OCI-M2 (cell line): ENCODE measurements at regions not wholly inside any gene's neighbourhood (a gene's known extent, or its start where the extent isn't known, plus 50 kb on each side); places are given as distances from the start of the nearest gene placed in this dataset.
"Not testable (repeated sequence)": the region's sequence is repeated elsewhere in the genome, so short reads cannot be mapped to it uniquely, and the experiment has no call there.

ENCODE experiments used
- DNase-seq: peaks from one replicate; lab custom pipeline; 2025; ENCODE audit not compliant: unreplicated experiment; lab: John Stamatoyannopoulos, UW

DNA sequence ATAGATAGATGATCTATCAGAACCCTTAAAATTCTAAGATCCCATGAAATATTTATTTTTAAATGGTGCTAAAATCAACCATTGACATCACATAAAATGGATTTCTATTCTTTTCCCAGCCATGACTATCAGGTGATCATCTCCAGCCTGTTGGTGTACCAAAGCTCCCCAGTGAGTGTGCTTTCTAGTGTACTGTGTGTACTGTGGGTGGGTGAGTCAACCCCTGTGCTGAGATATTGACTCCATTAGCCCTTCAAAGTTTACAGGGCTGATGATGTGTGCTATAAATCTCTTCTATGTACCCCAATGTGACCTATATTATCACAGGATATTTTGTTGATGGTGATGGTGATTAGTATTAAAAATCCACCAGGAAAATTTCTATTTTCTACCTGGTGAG lies 344.6 kb downstream of the MMUT start:
- no peak for DNase-seq

DNA sequence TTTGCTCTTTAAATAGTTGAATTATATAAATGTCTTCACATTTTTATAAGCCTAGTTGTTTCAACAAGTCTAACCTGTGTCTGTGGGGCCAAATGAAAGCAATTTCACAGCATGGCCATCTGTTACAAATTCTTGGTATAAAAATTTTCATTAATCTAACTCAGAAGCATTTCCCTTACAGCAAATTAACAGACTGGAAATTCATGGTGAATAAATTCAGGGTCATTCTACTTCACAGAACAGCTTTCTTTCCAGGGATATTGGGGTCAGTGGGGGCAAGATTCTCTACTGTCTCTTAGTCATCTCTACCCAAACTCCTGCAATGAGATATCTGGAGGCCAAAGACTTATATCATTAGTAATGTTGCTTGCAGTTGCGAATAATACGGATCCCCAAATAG lies 352.1 kb downstream of the MMUT start:
- no peak for DNase-seq

DNA sequence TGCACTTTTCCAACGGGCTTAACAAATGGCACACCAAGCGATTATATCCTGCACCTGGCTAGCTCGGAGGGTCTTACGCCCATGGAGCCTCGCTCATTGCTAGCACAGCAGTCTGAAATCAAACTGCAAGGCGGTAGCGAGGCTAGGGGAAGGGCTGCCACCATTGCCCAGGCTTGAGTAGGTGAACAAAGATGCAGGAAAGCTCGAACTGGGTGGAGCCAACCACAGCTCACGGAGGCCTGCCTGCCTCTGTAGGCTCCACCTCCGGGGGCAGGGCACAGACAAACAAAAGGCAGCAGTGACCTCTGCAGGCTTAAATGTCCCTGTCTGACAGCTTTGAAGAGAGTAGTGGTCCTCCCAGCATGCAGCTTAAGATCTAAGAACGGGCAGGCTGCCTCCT lies 365.4 kb downstream of the MMUT start:
- not testable (repeated sequence) for DNase-seq

DNA sequence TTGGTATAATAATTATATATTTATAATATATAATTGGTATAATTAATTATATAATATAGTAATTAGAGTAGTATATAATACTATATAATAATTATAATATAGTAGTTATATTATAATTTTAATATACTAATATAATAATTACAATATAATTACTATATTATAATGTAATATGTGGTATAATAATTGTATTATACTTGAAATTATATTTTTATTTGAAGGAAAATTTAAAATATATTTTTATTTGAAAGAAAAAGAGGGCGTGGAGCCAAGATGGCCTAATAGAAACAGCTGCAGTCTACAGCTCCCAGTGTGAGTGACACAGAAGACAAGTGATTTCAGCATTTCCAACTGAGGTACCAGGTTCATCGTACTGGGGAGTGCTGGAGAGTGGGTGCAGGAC lies 365.9 kb downstream of the MMUT start:
- no peak for DNase-seq

DNA sequence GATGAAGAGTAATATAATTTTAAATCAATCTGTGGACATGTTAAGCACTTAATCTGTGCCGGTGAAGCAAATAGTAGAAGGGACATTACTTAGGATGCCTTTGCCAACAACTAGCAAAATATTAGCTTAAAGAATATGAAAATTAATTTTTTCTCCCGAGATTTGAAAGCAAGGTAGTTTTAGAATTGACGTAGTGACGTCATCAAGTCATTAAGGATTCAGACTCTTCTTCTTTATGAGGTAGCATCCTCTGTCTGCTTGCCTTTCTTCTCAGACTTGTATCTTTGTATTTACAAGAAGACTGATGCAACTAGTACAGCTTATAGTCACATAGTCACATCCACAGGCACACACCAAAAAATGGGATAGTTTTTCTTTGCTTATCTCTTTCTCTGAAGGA lies 374.4 kb downstream of the MMUT start:
- no peak for DNase-seq

DNA sequence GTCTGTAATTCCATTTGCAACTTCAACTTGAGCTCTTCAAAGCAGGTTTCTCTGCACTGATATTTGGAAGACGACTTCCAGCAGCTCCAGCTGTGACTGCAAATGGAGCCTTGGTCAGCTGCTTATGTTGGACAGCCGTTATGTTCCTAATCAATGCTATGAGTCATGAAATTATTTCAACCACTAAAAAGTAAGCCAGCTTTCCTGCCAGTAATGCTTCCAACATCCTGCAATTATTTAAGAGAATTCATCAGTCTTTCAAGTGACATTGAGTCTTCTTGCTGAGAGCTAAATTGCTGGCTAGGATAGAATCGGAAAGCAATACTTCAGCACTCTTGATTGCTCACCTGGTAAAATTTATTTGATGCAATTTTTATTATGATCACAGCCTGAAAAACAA lies 375.7 kb downstream of the MMUT start:
- no peak for DNase-seq

DNA sequence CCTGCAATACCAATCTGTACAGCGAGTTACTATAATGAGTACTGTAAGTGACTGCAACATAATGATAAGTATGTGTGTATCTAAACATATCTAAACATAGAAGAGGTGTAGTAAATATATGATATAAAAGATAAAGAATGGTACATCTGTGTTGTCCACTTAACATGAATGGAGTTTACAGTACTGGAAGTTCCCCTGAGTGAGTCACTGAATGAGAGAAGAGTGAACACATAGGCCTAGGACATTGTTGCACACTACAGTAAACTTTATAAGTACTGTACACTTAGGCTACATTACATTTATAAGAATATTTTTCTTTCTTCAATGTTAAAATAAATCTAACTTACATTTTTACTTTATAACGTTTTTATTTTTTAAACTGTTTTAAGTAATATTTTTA lies 380.4 kb downstream of the MMUT start:
- no peak for DNase-seq

DNA sequence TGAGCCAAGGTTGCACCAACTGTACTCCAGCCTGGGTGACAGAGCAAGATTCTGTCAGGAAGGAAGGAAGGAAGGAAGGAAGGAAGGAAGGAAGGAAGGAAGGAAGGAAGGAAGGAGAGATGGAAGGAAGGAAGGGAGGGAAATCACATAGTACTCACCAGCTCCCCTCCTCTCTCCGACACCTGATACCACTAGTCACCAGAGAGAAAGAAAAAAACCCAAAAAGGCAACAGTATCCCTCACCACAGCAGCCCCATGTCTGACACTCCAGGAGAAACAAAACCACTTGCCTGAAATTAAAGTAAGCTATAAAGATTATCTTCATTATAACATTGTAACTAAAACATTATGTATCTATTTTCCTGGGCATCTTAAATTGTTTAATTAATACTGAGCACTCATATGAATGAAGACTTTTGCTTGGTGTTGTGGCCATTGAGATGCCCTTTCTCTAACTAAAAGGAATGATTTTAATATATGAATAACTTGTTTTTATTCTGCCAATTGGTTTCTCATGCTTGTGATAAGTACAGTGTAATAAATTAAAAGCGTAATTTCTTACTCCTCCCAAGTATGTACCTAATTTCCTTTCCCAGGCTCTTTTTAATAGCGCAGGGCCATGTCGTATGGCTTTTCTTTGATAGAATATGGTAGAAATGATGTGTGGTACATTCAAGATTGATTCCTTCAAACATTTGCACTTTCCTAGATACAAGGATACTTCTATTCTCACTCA lies 390.0 kb downstream of the MMUT start:
- DNase-seq: no peak

DNA sequence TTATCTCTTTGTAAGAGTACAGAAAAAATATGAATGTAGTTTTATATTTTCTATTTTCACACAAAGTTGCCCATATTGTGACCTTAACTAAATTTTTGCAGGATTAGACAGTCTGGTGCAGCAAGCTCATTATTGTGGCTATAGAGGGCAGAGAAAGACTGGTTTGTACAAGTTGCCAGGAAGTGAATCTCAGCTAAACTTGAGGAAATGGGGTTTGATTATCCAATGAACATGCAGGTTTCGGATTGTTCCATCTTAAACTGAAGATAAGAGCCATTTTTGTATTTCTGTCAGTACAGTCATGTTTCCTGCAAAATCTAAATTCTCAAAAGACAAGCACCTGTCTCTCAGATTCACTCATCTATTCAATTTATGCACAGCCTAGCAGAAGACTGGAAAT lies 390.9 kb downstream of the MMUT start:
- DNase-seq: no peak

DNA sequence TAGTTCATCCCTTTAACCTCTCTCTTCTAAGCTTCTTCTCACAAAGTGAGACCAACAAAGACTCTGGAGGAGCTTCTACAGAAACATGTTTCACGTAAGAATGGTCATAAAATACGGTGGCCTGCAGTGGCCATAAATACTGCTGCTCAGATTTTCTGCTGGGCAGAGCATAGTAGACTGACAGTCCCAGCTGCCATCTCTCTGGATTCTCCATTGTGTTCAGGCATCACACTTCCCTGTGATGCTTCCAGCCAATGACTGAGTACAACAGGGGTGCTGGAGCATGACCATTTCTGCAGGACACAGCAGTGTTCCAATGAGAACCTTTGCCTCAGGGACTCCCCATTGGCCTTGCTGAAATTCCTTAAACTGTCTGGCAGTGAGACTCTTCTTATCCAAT lies 392.6 kb downstream of the MMUT start:
- DNase-seq: no peak

DNA sequence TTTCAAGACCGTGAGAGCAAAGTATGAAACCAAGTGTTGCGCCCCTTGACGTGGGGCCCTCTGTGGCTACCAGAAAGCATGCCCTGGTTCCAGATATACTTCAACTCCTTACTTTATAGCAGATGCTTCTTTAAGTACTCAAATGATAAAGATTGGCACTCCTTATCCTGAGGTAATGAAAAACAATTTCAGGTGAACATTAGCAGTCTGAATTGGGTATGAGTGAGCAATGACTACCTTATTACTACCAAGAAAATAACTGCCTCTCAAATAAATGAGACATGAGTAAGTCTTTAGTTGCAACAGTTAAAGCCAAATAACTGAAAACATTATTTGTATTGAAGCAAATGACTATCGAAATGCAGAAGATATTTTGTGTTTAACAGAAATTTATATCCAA lies 408.7 kb downstream of the MMUT start:
- DNase-seq: no peak

DNA sequence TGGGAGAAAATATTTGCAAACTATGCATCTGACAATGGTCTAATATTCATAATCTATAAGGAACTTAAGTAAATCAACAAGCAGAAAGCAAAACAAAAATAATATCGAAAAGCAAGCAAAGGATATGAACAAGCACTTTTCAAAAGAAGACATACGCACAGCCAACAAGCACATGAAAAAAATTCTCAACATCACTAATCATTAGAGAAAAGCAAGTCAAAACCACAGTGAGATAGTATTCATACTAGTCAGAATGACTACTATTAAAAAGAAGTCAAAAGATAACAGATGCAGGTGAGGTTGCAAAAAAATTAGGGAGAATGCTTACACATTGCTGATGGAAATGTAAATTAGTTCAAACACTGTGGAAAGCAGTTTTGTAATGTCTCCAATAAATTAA lies 410.2 kb downstream of the MMUT start:
- DNase-seq: no peak

DNA sequence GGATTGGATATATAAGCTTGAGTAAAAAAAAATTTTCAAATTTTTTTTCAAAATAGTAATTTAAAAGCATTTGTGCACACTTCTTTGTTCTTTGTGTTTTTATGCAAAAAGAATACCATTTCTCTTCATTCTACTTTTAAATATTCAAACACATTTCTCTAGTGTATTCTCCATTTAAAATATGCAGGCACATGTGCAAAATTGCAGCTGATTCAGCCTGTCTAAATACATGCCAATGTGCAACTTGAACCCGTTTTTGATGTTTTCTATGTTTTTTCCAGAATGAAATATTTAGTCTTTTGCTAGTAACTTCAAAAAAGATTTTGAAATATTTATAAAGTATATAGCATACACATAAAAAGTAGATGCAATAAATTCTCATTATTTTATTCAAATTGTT lies 411.8 kb downstream of the MMUT start:
- no peak for DNase-seq

DNA sequence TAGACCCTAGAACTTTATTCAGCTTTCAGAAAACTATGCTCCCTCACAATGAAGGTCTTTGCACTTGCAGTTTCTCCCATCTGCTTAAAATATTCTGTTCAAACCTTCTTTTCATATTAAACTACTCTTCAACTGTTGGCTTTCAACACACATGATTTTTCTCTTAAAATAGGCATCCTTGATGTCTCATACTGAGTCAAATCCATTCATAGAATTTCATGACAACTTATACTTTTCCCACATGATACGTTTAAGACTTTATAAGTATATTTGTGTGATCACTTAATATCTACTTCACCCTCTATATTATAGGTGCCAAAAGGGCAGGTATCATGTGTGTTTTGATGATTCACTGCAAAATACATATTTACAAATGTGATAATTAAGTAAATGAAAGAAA lies 412.5 kb downstream of the MMUT start:
- no peak for DNase-seq

DNA sequence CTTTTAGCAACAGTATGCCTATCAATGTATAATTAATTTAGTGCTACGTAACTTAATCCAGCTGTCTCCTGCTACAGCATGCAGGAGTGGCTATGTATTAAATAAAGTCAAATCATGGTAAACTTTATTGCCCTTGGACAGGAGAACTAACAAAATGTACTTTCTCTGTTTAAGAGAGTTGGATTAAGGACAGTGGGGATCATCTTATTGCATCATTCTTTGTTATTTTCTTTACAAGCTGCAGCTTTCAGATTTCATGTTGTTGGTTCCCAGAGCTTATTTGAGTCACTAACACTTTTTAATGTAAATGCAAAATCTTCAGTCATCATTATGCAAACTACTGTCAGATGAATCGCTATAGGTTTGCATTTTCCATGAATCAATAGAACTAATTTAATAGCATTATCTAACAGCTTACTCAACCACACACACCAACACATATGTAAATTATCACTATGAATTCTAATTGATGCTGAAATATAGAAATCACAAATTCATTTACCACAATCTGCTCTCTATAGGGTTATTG lies 424.7 kb downstream of the MMUT start:
- no peak for DNase-seq

DNA sequence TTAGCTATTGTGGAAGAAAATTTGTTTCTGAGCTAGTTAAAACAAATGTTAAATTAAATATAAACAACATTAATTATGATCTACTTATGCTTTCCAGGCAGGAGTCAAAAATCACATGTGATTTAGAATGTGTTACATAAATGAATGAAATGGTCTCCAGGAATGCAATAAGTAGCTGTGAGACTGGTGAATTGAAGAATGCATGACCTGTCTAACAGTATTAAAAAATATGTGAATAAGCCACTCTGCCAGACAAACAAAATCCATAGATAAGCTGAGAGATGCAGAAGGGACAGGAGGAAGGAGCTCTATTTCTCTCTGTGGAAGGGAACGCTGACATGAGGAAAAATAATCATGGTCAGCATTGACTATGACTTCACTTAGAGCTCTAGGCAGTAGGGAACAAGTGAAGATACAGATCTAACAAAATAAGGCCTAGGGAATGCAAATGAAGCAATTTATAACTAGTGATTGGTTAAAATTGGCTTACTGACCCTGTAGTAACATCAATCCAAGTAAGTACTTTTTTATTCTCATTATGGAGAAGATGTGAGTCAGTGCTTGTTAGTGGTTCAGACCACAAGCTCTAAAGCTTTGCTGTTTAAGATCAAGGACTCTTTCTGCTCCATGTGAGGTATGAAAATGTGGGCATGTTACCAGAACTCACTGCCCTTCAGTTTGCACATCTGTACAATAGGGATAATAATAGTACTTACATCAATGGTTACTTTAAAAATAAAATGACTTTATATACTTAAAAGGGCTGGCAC lies 432.6 kb downstream of the MMUT start:
- DNase-seq: no peak

DNA sequence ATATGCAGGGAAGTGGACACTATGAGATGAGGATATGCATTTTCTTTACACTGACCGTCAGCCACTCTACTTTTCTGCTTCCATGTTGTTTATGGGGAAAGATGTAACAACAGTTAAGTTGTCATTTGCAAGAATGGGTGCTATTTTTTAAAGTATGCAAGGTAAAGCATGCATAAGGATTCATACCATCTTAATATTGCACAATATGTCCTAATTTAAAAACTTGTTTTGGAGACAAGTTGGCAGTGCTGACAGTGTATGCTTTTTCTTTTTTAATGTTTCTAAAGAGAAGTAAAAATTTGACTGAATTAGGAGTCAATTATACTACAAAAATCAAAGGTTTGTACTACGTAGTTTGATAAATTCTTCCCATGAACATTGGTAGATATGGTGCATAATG lies 435.4 kb downstream of the MMUT start:
- no peak for DNase-seq

DNA sequence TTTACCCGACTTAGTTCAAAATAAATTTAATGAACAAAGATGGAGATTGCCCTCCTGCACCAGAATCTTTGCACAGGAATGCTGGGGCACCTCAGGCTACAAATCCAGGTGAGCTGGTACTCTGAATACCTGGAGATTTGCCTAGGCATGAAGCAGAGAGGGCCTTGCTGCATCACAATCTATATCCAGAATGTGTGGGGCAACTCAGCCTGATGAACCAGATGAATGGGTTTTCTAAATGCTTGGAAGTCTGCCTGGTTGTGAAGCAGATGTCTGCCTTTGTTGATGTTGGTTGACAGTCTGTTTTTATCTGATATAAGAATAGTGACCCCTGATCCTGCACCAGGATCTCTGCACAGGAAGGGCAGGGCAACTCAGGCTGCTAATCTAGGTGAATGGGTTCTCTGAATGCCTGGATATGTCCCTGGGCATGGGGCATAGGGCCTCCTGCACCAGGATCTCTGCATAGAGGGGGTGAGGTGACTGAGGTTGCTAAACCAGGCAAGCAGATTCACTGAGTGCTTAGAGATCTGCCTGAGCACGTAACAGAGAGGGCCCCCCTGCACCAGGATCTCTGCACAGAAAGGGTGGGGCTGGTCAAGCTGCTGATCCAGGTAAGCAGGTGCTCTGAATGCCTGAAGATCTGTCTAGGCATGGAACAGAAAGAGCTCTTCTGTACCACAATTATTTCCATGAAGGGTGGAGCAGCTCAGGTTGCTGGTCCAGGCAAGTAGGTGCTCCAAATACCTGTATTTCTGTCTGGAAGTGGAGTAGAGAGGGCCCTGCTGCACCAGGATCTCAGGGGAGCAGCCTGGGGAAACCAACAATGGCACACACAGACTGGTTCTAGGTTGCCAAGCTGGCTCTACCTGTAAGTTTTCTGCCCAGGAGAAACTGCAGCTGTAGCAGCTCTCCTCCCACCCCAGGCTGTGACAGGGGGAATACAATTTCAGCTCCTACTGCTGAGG lies 437.5 kb downstream of the MMUT start:
- no peak for DNase-seq

DNA sequence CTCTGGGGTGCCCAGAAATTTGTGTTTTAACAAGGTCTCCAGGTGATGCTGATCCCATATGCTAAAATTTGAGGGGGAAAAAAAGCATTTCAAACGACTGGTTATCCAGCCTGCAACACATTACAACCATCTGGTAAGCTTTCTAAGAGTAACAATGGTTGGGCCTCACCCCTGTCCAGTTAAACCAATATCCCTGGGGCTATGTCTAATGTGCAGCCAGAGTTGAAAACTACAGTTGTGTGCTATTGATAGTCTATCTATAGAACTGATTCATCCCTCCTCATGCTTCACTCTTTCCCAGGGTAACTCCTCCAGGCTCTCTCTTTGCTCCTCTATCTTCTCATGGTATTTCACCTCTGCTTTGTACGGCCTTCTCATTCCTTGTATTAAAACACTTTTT lies 458.3 kb downstream of the MMUT start:
- DNase-seq: no peak

DNA sequence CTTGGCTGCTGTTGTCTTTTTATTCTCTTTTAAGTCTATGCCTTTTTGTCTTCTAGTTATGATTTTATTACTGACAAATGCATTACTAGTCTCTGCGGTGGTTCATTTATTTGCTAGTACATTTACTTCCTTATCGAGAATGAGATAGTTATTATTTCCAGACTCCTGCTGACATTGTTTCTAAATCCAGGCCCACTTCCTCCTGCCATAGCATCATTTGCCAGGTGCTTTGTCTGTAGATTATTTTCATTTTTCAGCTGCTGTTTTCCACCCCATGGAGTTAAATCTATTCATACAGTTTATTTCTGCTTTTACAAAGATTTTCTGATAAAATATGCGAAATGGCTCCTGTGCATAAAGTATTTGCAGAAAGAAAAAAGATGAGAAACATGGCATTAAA lies 459.7 kb downstream of the MMUT start:
- DNase-seq: no peak

DNA sequence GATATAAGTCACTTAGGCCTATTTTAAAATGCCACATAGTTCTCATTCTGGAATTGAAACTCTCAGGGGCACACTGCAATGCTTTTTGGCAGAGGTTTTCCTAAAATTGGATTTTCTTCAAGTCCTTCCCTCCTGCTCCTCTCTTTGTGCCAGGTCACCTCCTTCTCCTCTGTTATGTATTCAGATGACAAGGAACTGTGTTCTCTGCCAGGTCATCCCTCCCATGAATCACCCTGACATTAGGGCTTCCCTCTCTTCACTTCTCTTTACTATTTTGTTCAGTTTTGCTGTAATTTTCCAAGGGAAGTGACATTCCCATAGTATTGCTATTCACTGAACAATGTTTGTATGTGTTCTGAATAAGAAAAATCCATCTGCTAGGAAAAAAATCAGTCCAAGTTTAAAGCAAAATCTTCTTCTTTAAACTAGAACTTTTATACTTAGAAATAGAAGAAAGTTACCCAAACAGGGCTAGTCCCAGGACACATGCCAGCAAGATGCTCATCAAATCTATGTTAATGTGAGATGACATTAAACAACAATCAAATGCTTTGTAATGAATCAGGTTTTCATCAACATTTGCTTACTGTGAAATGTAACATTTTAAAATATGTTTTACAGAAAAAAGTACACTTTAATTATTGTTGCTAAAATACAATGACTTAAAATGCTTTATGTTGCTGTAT lies 461.1 kb downstream of the MMUT start:
- DNase-seq: no peak
